SK-N-SH treated with all-trans-retinoic acid at 6 μM for 48 hours (cell line): ENCODE measurements at regions not wholly inside any gene's neighbourhood (a gene's known extent, or its start where the extent isn't known, plus 50 kb on each side); places are given as distances from the start of the nearest gene placed in this dataset.

Source experiments
- ATAC-seq: fragments of 200-7000 bp; cut with Tn5 transposase; 3 replicates; pipeline ENCODE4 v1.9.1; 2020; ENCODE audit warnings: mild to moderate bottlenecking, moderate library complexity
- ARNTL ChIP-seq: fragments of 450-650 bp; formaldehyde crosslinking; IDR thresholded peaks from 2 replicates; pipeline ENCODE4 v1.5.0; 2020; ENCODE audit warnings: low read depth, mild to moderate bottlenecking, moderate library complexity, borderline replicate concordance
- BACH2 ChIP-seq: fragments of 250-450 bp; sonication (Bioruptor Pico); IDR thresholded peaks from 2 replicates; pipeline ENCODE4 v1.9.0; 2021; ENCODE audit warnings: mild to moderate bottlenecking, borderline replicate concordance
- CREB5 ChIP-seq: fragments of 250-450 bp; sonication (Bioruptor Pico); IDR thresholded peaks from 2 replicates; pipeline ENCODE4 v1.5.1; 2020; ENCODE audit warnings: low read depth, mild to moderate bottlenecking, moderate library complexity
- CSDC2 ChIP-seq: fragments of 250-450 bp; sonication (Bioruptor Pico); IDR thresholded peaks from 2 replicates; pipeline ENCODE4 v1.5.0; 2020; ENCODE audit warnings: mild to moderate bottlenecking, moderate library complexity
- CSRNP3 ChIP-seq: fragments of 250-450 bp; sonication (Bioruptor Pico); IDR thresholded peaks from 2 replicates; pipeline ENCODE4 v1.5.1; 2021; ENCODE audit warnings: mild to moderate bottlenecking, moderate library complexity
- ESRRG ChIP-seq: fragments of 250-450 bp; sonication (Bioruptor Pico); IDR thresholded peaks from 2 replicates; pipeline ENCODE4 v1.6.1; 2021; ENCODE audit warnings: mild to moderate bottlenecking
- GLIS3 ChIP-seq: fragments of 250-450 bp; sonication (Bioruptor Pico); IDR thresholded peaks from 2 replicates; pipeline ENCODE4 v1.5.0; 2020; ENCODE audit warnings: mild to moderate bottlenecking, moderate library complexity
- ISL1 ChIP-seq: fragments of 250-450 bp; sonication (Bioruptor Pico); IDR thresholded peaks from 2 replicates; pipeline ENCODE4 v2.1.2; 2022; ENCODE audit warnings: mild to moderate bottlenecking, moderate library complexity
- OSR1 ChIP-seq: fragments of 250-450 bp; sonication (Bioruptor Pico); IDR thresholded peaks from 2 replicates; pipeline ENCODE4 v1.8.0; 2022; ENCODE audit warnings: moderate library complexity, mild to moderate bottlenecking, inconsistent platforms
- PATZ1 ChIP-seq: fragments of 250-450 bp; sonication (Bioruptor Pico); IDR thresholded peaks from 2 replicates; pipeline ENCODE4 v1.8.0; 2020; ENCODE audit warnings: mild to moderate bottlenecking, moderate library complexity, borderline replicate concordance
- POU6F1 ChIP-seq: fragments of 250-450 bp; sonication (Bioruptor Pico); IDR thresholded peaks from 2 replicates; pipeline ENCODE4 v1.8.0; 2021; ENCODE audit warnings: low read depth, mild to moderate bottlenecking, moderate library complexity, borderline replicate concordance
- PPARA ChIP-seq: fragments of 250-450 bp; sonication (Bioruptor Pico); IDR thresholded peaks from 2 replicates; pipeline ENCODE4 v1.5.0; 2020; ENCODE audit warnings: mild to moderate bottlenecking, borderline replicate concordance
- RARB ChIP-seq: fragments of 250-450 bp; sonication (Bioruptor Pico); IDR thresholded peaks from 2 replicates; pipeline ENCODE4 v1.8.0; 2021; ENCODE audit warnings: mild to moderate bottlenecking, moderate library complexity
- SNAI2 ChIP-seq: fragments of 250-450 bp; sonication (Bioruptor Pico); IDR thresholded peaks from 2 replicates; pipeline ENCODE4 v1.5.0; 2020; ENCODE audit warnings: mild to moderate bottlenecking, moderate library complexity
- TCF4 ChIP-seq: fragments of 250-450 bp; sonication (Bioruptor Pico); IDR thresholded peaks from 2 replicates; pipeline ENCODE4 v1.8.0; 2021; ENCODE audit warnings: mild to moderate bottlenecking, moderate library complexity, borderline replicate concordance
- TOX ChIP-seq: fragments of 250-450 bp; sonication (Bioruptor Pico); IDR thresholded peaks from 2 replicates; pipeline ENCODE4 v1.8.0; 2021; ENCODE audit warnings: mild to moderate bottlenecking, moderate library complexity, borderline replicate concordance
- TSHZ2 ChIP-seq: fragments of 250-450 bp; sonication (Bioruptor Pico); IDR thresholded peaks from 2 replicates; pipeline ENCODE4 v1.5.0; 2020; ENCODE audit warnings: mild to moderate bottlenecking, moderate library complexity
- ZC3H10 ChIP-seq: fragments of 250-450 bp; sonication (Bioruptor Pico); IDR thresholded peaks from 2 replicates; pipeline ENCODE4 v1.5.1; 2021; ENCODE audit warnings: mild to moderate bottlenecking, moderate library complexity
- ZFP3 ChIP-seq: fragments of 250-450 bp; sonication (Bioruptor Pico); IDR thresholded peaks from 2 replicates; pipeline ENCODE4 v1.5.0; 2020; ENCODE audit warnings: mild to moderate bottlenecking, moderate library complexity
- ZNF565 ChIP-seq: fragments of 450-650 bp; formaldehyde crosslinking; conservative IDR thresholded peaks from 2 replicates; pipeline ENCODE4 v1.5.0; 2020; ENCODE audit warnings: low read depth, mild to moderate bottlenecking, moderate library complexity
- ZNF70 ChIP-seq: fragments of 450-650 bp; formaldehyde crosslinking; IDR thresholded peaks from 2 replicates; pipeline ENCODE4 v1.5.0; 2020; ENCODE audit warnings: mild to moderate bottlenecking, moderate library complexity
- ZNF8 ChIP-seq: fragments of 450-650 bp; formaldehyde crosslinking; IDR thresholded peaks from 2 replicates; pipeline ENCODE4 v1.5.0; 2020; ENCODE audit warnings: mild to moderate bottlenecking, moderate library complexity

GRCh38 chr9:27627188-27627564, 53.9 kb upstream of the C9orf72 start:
- TF ChIP-seq ESRRG (CRISPR knock-in tag) (no peak), ZNF70 (no peak), PPARA (CRISPR knock-in tag) (no peak), ARNTL (CRISPR knock-in tag) (no peak), ZFP3 (CRISPR knock-in tag) (no peak), BACH2 (CRISPR knock-in tag) (no peak), PATZ1 (no peak), CREB5 (no peak), OSR1 (CRISPR knock-in tag) (no peak), ZC3H10 (CRISPR knock-in tag) (no peak), POU6F1 (CRISPR knock-in tag) (no peak), CSRNP3 (no peak), CSDC2 (CRISPR knock-in tag) (no peak), ISL1 (CRISPR knock-in tag) (no peak), TCF4 (CRISPR knock-in tag) (no peak), ZNF565 (CRISPR knock-in tag) (no peak)
- no peak for ATAC-seq

- TF ChIP-seq ESRRG (CRISPR knock-in tag), result no peak
- no peak for TF ChIP-seq ZNF70
- TF ChIP-seq CREB5, result no peak
- no peak for TF ChIP-seq TOX (CRISPR knock-in tag)
- no peak for TF ChIP-seq OSR1 (CRISPR knock-in tag)
- no peak for TF ChIP-seq ZFP3 (CRISPR knock-in tag)
- TF ChIP-seq ARNTL (CRISPR knock-in tag), result no peak
- TF ChIP-seq, all 23 proteins: peak for 0
- no peak for ATAC-seq
Measured at GRCh38 chr9:27628311-27628710, 55.0 kb upstream of the C9orf72 start.

- no peak for ATAC-seq
- TF ChIP-seq CREB5 (no peak), PATZ1 (no peak), ZNF565 (CRISPR knock-in tag) (no peak), RARB (CRISPR knock-in tag) (no peak), CSDC2 (CRISPR knock-in tag) (no peak), TSHZ2 (CRISPR knock-in tag) (no peak), POU6F1 (CRISPR knock-in tag) (no peak), ZNF8 (CRISPR knock-in tag) (no peak), PPARA (CRISPR knock-in tag) (no peak), ISL1 (CRISPR knock-in tag) (no peak), BACH2 (CRISPR knock-in tag) (no peak), SNAI2 (CRISPR knock-in tag) (no peak), GLIS3 (CRISPR knock-in tag) (no peak)
- TF ChIP-seq, all 23 proteins: peak for 0
Measured at GRCh38 chr9:27629425-27629824, 56.1 kb upstream of the C9orf72 start.
